Nephron progenitor cell (in vitro differentiated cells): ENCODE measurements at regions not wholly inside any gene's neighbourhood (a gene's known extent, or its start where the extent isn't known, plus 50 kb on each side); places are given as distances from the start of the nearest gene placed in this dataset.

Experiments
- DNase-seq: peaks from one replicate; pipeline ENCODE4 v3.0.0; 2021
- H3K27ac Mint-ChIP-seq: 2 replicates; pipeline ENCODE4 v1.8.0; 2021; ENCODE audit warnings: mild to moderate bottlenecking, moderate library complexity, mixed read lengths
- H3K27me3 Mint-ChIP-seq: 2 replicates; pipeline ENCODE4 v1.8.0; 2021; ENCODE audit warnings: mild to moderate bottlenecking, low read depth, mixed read lengths; ENCODE audit not compliant: poor library complexity
- H3K36me3 Mint-ChIP-seq: 2 replicates; pipeline ENCODE4 v1.8.0; 2021; ENCODE audit warnings: low read depth, mixed read lengths
- H3K4me1 Mint-ChIP-seq: 2 replicates; pipeline ENCODE4 v1.8.0; 2021; ENCODE audit warnings: mixed read lengths
- H3K4me3 Mint-ChIP-seq: 2 replicates; pipeline ENCODE4 v1.8.0; 2021; ENCODE audit warnings: mild to moderate bottlenecking, moderate library complexity, mixed read lengths
- H3K9me3 Mint-ChIP-seq: 2 replicates; pipeline ENCODE4 v1.8.0; 2021; ENCODE audit warnings: mild to moderate bottlenecking, moderate library complexity, mixed read lengths
- TF ChIP-seq, protein P1 (sequence below): fragments of 200-600 bp; sonication (generic); IDR thresholded peaks from 2 replicates; pipeline ENCODE4 v1.5.0; 2021; ENCODE audit warnings: antibody characterized with exemption

DNA sequence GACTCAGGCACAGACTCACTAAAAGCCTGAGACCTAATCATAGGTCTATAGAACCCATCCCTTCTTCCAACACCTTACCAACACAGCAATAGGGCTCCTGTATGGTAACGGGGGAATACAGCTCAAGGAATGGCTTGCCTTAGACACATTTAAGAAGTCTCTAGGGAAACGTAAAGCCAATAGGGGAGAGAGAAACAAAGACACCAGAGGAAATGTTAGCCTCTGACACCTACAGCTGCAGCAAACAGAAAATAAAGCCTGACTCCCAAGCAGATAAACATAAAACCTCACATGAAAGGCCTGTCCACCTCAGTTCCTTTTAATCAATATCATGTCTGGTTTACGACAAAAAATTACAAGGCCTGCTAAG lies 51.1 kb upstream of the NCOA1 start:
- Mint-ChIP-seq H3K27ac (peak overlapping the region; percentile 82), H3K4me3 (no peak overlapping the region), H3K36me3 (no peaks in the 10 kb centered on the region), H3K27me3 (no peaks in the 10 kb centered on the region), H3K4me1 (peaks cover 23% of the 10 kb centered on the region), H3K9me3 (peaks cover 18% of the 10 kb centered on the region)
- TF ChIP-seq, protein P1, sequence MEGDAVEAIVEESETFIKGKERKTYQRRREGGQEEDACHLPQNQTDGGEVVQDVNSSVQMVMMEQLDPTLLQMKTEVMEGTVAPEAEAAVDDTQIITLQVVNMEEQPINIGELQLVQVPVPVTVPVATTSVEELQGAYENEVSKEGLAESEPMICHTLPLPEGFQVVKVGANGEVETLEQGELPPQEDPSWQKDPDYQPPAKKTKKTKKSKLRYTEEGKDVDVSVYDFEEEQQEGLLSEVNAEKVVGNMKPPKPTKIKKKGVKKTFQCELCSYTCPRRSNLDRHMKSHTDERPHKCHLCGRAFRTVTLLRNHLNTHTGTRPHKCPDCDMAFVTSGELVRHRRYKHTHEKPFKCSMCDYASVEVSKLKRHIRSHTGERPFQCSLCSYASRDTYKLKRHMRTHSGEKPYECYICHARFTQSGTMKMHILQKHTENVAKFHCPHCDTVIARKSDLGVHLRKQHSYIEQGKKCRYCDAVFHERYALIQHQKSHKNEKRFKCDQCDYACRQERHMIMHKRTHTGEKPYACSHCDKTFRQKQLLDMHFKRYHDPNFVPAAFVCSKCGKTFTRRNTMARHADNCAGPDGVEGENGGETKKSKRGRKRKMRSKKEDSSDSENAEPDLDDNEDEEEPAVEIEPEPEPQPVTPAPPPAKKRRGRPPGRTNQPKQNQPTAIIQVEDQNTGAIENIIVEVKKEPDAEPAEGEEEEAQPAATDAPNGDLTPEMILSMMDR = no peak
- DNase-seq = no peak

DNA sequence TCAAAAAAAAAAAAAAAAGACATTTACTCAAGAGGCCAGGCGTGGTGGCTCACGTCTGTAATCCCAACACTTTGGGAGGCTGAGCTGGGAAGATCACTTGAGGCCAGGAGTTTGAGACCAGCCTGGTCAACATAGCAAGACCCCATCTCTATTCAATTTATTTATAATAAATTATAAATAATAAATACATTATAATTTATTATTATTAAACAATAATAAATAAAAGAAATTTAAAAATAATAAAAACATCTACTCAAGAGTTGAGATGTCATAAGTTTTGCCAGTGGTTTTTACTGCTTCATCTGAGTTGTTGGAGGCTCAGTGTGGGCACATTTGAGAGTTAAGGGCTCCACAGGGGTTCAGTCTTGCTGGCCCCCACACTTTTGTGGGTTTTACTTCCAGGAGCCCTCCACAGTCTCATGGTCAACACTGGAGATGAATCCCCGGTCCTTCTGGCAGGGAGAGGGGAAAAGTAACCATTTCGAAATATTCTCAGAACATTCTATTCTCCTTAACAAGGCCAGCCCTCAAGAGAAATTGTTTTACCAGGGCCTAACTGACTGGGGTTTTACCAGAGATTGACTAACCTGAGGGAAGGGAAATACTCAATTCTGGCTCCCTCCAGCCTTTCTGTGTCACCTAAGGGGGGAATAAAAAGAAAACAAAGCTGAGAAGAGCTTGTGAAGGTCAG lies 51.6 kb upstream of the NCOA1 start:
- Mint-ChIP-seq H3K36me3 (no peaks in the 10 kb centered on the region), H3K4me3 (no peak overlapping the region), H3K27ac (peak overlapping the region; percentile 82), H3K4me1 (peaks cover 27% of the 10 kb centered on the region), H3K9me3 (peaks cover 12% of the 10 kb centered on the region), H3K27me3 (no peaks in the 10 kb centered on the region)
- DNase-seq = no peak
- TF ChIP-seq, protein P1 = no peak

DNA sequence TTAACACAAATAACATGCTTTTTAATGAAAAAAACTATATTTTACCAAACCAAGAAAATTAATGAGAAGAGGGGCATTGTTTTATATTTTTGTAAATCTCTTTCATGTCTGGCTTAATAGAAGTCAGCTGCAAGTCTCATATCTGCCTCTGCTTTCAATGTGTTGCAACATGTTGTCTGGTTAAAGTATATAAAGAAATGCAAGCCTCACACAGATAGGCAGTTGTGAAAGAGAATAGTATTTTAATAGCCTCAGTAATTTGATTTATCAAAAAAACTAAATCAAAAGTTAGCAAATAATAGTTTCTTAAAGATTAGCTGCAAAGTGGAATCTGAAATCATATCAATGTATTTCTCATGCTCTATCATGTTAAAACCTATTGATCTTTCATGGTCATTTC lies 52.9 kb upstream of the NCOA1 start:
- H3K27me3 Mint-ChIP-seq = no peaks in the 10 kb centered on the region

DNA sequence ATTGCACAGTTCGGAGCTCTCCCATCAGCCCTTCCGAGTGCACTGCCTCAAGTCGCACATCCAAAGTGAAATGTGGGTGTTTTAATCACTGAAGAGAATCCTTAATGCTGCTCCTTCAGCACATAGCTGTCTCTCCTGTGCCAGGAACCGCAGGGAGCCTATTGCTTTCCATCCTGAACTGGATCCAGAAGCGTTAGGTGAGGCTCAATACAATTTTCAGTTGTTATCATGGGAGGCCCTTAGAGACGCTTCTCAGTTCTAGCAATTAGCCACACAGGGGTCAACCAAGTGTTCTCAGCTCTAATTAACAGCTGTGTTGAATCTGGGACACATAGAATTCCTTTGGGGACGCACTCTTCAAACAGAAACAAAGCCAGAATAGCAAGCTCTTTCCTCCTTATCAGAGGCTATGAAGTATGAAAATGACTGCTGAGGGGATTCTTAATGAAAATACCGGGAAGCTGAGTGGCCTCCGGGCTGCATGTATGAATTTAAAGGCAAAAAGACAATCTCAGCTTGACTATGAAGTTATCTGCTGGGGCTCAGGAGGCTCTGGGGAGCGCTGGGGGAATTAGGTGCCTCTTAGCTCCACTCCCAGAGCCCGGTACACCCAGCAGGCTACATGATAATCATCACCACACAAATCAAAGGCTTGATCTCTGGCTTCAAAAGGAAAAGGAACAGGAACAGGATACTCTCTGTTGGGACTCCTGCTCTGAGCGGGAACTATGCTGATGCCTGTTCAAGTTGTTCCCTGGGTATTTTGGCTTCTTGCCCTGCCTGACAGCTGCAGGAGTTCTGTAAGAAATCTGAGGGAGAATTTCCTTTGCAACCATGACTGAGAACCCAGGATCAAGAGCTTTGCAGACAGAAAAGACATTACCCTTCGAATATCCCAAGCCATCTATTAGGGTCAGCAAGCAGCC lies 55.4 kb upstream of the NCOA1 start:
- Mint-ChIP-seq H3K27me3 (no peaks in the 10 kb centered on the region), H3K4me3 (no peak overlapping the region), H3K27ac (peak overlapping the region; percentile 40), H3K9me3 (peaks cover 10% of the 10 kb centered on the region), H3K36me3 (no peaks in the 10 kb centered on the region), H3K4me1 (peaks cover 27% of the 10 kb centered on the region)
- no peak for DNase-seq
- TF ChIP-seq, protein P1 = no peak

More for the DNA sequence above, 52.9 kb upstream of the NCOA1 start:
- Mint-ChIP-seq H3K4me1 (peaks cover 27% of the 10 kb centered on the region), H3K27ac (no peak overlapping the region), H3K9me3 (peaks cover 10% of the 10 kb centered on the region), H3K4me3 (no peak overlapping the region), H3K36me3 (no peaks in the 10 kb centered on the region)
- TF ChIP-seq, protein P1 = no peak
- no peak for DNase-seq

DNA sequence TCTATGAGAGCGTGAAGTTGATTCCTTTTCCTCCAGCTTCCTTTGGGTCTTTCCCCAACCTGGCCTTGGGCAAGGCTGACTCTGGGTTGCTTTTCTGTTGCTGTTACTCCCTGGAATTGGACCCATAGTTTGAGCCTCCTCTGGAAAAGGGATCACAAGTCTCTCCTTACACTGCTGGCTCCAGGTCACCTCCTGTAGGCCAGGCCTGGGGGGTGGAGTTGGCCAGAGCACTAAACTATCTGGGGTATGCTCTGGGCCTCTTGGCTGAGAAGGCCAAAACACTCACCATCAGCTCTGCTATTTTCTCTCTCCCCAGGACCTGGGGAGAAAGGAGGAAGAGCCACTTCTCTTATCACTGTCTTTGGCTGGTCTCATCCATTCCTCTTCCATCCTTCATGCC lies 56.5 kb upstream of the NCOA1 start:
- DNase-seq = no peak
- no peak overlapping the region for H3K27ac Mint-ChIP-seq
- TF ChIP-seq, protein P1 = no peak
- no peak overlapping the region for H3K4me3 Mint-ChIP-seq
- H3K9me3 Mint-ChIP-seq = peaks cover under 1% of the 10 kb centered on the region
- no peaks in the 10 kb centered on the region for H3K27me3 Mint-ChIP-seq
- H3K4me1 Mint-ChIP-seq = peaks cover 27% of the 10 kb centered on the region
- H3K36me3 Mint-ChIP-seq = no peaks in the 10 kb centered on the region
